Liver (tissue), 3 donors: ENCODE measurements at regions not wholly inside any gene's neighbourhood (a gene's known extent, or its start where the extent isn't known, plus 50 kb on each side); places are given as distances from the start of the nearest gene placed in this dataset.

ENCODE experiments used
- CTCF ChIP-seq: fragments of 150-350 bp; IDR thresholded peaks from 2 replicates; pipeline ENCODE4 v1.5.1; 2017; ENCODE audit warnings: improper control_type of control experiment, low read depth, low read length; ENCODE audit not compliant: missing input control
- FOXA1 ChIP-seq: IDR thresholded peaks from 2 replicates; pipeline ENCODE4 v1.6.1; 2016; ENCODE audit warnings: antibody characterized with exemption
- GABPA ChIP-seq, 2 donors: IDR thresholded peaks in 1 of 2; conservative IDR thresholded peaks in 1 of 2; 2 replicates each; pipeline ENCODE4 v1.6.1; 2016; ENCODE audit warnings: antibody characterized with exemption in 2 of 2, mild to moderate bottlenecking in 1 of 2, moderate library complexity in 1 of 2
- JUND ChIP-seq, 2 donors: IDR thresholded peaks; 2 replicates each; pipeline ENCODE4 v1.6.1; 2016; ENCODE audit warnings: antibody characterized with exemption in 2 of 2
- MAX ChIP-seq: IDR thresholded peaks from 2 replicates; pipeline ENCODE4 v1.6.1; 2016; ENCODE audit warnings: antibody characterized with exemption
- RAD21 ChIP-seq, 2 donors: IDR thresholded peaks; 2 replicates each; pipeline ENCODE4 v1.6.1; 2016; ENCODE audit warnings: antibody characterized with exemption in 2 of 2, mild to moderate bottlenecking in 2 of 2
- REST ChIP-seq: IDR thresholded peaks from 2 replicates; pipeline ENCODE4 v1.6.1; 2016; ENCODE audit warnings: antibody characterized with exemption, mild to moderate bottlenecking
- SP1 ChIP-seq: IDR thresholded peaks from 2 replicates; pipeline ENCODE4 v1.6.1; 2018; ENCODE audit warnings: antibody characterized with exemption, mild to moderate bottlenecking
- YY1 ChIP-seq: IDR thresholded peaks from 2 replicates; pipeline ENCODE4 v1.6.1; 2016; ENCODE audit warnings: antibody characterized with exemption, mild to moderate bottlenecking
- ZBTB33 ChIP-seq: IDR thresholded peaks from 2 replicates; pipeline ENCODE4 v1.6.1; 2016; ENCODE audit warnings: antibody characterized with exemption
- donor health status: healthy.
- donor health status: healthy.

- TF ChIP-seq CTCF (no peak), ZBTB33 (no peak), YY1 (no peak), GABPA (IDR thresholded peaks at IDR 0.05 in 1 of 2, conservative IDR thresholded peaks at IDR 0.05 in 1 of 2) (no peak), RAD21 (IDR thresholded peaks at IDR 0.05) (no peak), REST (no peak), JUND (IDR thresholded peaks at IDR 0.05) (no peak), SP1 (no peak), FOXA1 (no peak), MAX (no peak)
Observed at GRCh38 chr2:180679693-180680092, 300.7 kb upstream of the UBE2E3 start.
